ENCODE measurements at regions not wholly inside any gene's neighbourhood (a gene's known extent, or its start where the extent isn't known, plus 50 kb on each side); places are given as distances from the start of the nearest gene placed in this dataset.

GRCh38 chr14:106166232-106166631, 639.8 kb downstream of the TMEM121 start:
- TF ChIP-seq CTCF (conservative IDR thresholded peaks at IDR 0.05 in 1 of 2, IDR thresholded peaks at IDR 0.05 in 1 of 2; ENCODE audit: low read depth in 1 of 2, low read length in 2 of 2) (no peak), EZH2 (IDR thresholded peaks at IDR 0.05; ENCODE audit: low read length, missing control alignments) (no peak)
